Stomach smooth muscle (tissue), 2 donors: ENCODE measurements at regions not wholly inside any gene's neighbourhood (a gene's known extent, or its start where the extent isn't known, plus 50 kb on each side); places are given as distances from the start of the nearest gene placed in this dataset.

Experiments used
- H3K27ac ChIP-seq: one replicate; pipeline ENCODE4 v1.7.0; 2013; ENCODE audit warnings: mild to moderate bottlenecking, low read length, inconsistent platforms
- H3K27me3 ChIP-seq, 2 donors: one replicate each; pipeline ENCODE4 v1.7.0; 2013; ENCODE audit warnings: low read length in 2 of 2; ENCODE audit not compliant: insufficient read depth in 2 of 2, control insufficient read depth in 1 of 2
- H3K36me3 ChIP-seq, 2 donors: one replicate each; pipeline ENCODE4 v1.7.0; 2013; ENCODE audit warnings: low read length in 2 of 2; ENCODE audit not compliant: control insufficient read depth in 2 of 2, insufficient read depth in 2 of 2
- H3K4me1 ChIP-seq: one replicate; pipeline ENCODE4 v1.7.0; 2013; ENCODE audit warnings: low read length; ENCODE audit not compliant: control insufficient read depth, insufficient read depth
- H3K4me3 ChIP-seq, 2 donors: one replicate each; pipeline ENCODE4 v1.7.0; 2013; ENCODE audit warnings: low read length in 2 of 2
- H3K9ac ChIP-seq, 2 donors: one replicate each; pipeline ENCODE4 v1.7.0; 2013; ENCODE audit warnings: low read length in 2 of 2, mild to moderate bottlenecking in 1 of 2
- H3K9me3 ChIP-seq, 2 donors: one replicate each; pipeline ENCODE4 v1.7.0; 2013; ENCODE audit warnings: low read length in 2 of 2; ENCODE audit not compliant: control insufficient read depth in 2 of 2
- donor health status: healthy.
- donor health status: Pancreatic carcinoma.

DNA sequence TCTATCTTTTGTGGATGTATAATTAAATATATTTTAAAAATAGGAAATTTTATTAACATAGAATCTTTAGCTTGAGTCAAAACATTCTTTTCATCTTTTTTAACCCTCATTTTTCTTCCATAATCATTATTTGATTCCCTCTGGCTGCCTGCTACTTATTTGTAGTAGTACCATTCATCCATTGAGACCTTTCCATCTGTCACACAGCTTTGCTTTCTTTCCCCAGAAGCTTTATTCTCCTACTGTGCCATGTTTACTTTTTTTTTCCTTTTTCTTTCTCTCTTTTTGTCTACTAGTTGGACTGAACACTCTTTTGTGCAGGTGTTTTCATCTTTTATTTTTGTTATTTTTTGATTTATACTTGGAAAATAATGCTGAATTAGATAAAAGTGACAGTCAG lies 522.6 kb upstream of the MMS22L start:
- Histone ChIP-seq H3K4me1 (no peaks in the 10 kb centered on the region), H3K27me3 (no peaks in the 10 kb centered on the region), H3K27ac (no peak overlapping the region), H3K9ac (no peak overlapping the region), H3K9me3 (no peaks in the 10 kb centered on the region), H3K36me3 (no peaks in the 10 kb centered on the region), H3K4me3 (no peak overlapping the region)

DNA sequence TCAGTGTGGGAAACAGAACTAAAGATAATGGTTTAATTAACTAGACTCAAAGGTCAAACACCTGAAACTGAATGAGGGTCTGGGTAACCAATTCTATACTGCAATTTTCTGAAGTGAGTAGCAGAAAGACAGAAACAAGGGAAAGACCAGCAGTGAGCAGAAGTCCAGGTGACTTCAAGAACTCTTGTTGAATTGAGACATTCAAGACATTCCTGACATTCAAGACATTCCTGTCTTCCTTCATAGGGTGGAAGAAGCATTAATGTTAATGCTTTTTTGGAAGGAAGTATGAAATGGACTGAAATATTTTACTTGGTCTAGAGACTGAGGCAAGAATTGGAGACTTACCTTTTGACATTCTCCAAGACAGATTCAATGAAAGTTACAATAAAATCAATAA lies 529.9 kb upstream of the MMS22L start:
- Histone ChIP-seq H3K9ac (no peak overlapping the region), H3K4me1 (no peaks in the 10 kb centered on the region), H3K4me3 (no peak overlapping the region), H3K36me3 (no peaks in the 10 kb centered on the region), H3K9me3 (no peaks in the 10 kb centered on the region), H3K27me3 (no peaks in the 10 kb centered on the region), H3K27ac (no peak overlapping the region)

DNA sequence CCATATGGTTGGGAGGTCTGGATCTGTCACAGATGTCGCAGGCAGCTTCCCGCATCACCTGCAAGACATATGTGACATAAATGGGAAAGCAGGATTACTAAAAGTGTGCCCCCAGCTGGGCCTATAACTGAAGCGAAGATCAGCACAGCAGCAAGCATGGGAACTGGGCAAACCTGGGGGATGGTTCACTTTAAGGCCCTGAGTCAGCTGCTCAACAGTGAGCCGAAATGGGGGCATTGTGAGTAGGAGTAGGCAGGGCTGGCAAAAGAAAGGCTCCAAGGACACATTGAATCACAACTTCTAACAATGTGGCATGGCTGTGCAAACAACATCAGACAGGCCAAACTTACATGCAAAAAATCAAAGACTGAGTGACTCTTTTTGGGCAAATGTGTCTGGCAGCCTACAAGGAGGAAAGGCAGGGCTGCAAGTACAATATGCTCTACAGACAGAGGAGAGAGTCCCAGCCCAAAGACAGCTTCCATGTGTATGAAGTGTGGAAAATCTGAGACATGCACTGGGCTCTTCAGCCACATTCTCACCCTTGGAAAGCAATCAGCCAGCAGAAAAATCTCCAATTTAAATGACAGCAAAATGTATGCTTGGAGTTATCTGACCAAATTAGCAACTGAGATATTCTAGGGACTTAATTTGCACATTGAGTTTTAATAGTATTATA lies 531.0 kb upstream of the MMS22L start:
- no peaks in the 10 kb centered on the region for H3K36me3 ChIP-seq
- no peaks in the 10 kb centered on the region for H3K27me3 ChIP-seq
- H3K4me3 ChIP-seq = no peak overlapping the region
- H3K27ac ChIP-seq = no peak overlapping the region
- no peaks in the 10 kb centered on the region for H3K9me3 ChIP-seq
- no peaks in the 10 kb centered on the region for H3K4me1 ChIP-seq
- no peak overlapping the region for H3K9ac ChIP-seq

DNA sequence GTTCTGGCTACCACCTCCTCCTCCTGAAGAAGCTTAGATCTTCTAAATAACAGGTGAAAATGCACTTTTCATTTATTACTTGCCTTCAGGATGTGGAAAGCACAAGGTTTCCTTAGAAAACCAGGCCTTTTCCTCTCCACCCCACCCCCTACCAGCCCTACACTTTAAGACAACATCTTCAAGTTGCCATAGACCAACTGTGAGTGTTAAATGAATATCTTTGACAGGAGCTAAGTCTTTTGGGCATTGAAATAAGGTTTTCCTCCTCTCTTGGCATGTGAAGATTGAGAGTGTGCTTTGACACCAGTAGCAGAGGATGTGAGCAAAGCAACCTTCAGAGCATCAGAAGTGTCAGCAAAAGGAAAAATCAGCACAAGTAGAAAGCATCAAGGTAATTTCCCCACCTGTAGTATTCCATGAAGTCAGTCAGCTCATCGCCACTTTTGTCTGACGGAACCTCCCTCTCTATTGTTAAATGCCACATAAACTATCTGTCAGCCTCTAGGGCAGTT lies 532.3 kb upstream of the MMS22L start:
- H3K9me3 ChIP-seq = no peaks in the 10 kb centered on the region
- no peaks in the 10 kb centered on the region for H3K4me1 ChIP-seq
- no peaks in the 10 kb centered on the region for H3K27me3 ChIP-seq
- H3K27ac ChIP-seq = no peak overlapping the region
- no peaks in the 10 kb centered on the region for H3K36me3 ChIP-seq
- no peak overlapping the region for H3K9ac ChIP-seq
- no peak overlapping the region for H3K4me3 ChIP-seq

DNA sequence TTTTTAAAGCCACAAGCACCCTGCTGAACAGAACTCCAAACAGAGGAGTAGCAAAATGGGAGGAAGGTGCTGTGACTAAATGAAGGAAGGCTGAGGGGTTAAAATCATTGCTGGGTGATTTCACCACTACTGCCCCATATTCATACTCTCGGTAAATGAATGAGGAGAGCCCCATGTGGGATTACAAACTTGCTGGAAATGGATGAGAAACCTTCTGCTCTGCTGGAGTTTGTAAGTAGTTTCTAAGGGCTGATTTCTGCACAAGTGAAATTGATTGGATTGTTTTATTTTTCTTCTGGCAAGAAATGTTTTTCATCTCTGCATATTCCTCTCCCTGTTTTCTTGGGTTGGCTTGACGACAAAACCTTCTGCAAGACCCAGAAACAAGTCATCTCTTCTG lies 533.5 kb upstream of the MMS22L start:
- no peak overlapping the region for H3K9ac ChIP-seq

DNA sequence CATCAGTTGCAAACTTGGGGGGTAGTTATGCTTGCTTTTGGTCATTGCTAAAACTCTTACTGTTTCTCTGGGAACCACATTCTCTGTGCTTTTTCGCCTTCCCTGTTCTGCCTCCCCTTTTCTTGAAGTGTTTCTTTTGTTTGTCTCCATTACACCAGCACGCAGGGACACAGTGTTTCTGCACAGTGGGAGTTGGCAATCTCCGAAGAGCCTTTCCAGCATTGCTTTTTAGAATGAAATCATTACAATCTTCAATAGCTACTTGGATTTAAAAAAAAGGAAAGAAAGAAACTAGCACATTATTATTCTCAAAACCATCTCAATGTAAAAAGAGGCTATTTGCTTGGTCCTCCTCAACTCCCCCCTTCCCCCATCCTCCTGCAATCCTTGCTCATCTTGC lies 536.7 kb upstream of the MMS22L start:
- Histone ChIP-seq H3K9me3 (no peaks in the 10 kb centered on the region), H3K4me1 (no peaks in the 10 kb centered on the region), H3K36me3 (no peaks in the 10 kb centered on the region), H3K9ac (no peak overlapping the region), H3K27ac (no peak overlapping the region), H3K27me3 (no peaks in the 10 kb centered on the region), H3K4me3 (no peak overlapping the region)

More for the DNA sequence above, 533.5 kb upstream of the MMS22L start:
- H3K4me3 ChIP-seq = no peak overlapping the region
- H3K9me3 ChIP-seq = no peaks in the 10 kb centered on the region
- H3K27me3 ChIP-seq = no peaks in the 10 kb centered on the region
- no peaks in the 10 kb centered on the region for H3K36me3 ChIP-seq
- H3K27ac ChIP-seq = no peak overlapping the region
- H3K4me1 ChIP-seq = no peaks in the 10 kb centered on the region

DNA sequence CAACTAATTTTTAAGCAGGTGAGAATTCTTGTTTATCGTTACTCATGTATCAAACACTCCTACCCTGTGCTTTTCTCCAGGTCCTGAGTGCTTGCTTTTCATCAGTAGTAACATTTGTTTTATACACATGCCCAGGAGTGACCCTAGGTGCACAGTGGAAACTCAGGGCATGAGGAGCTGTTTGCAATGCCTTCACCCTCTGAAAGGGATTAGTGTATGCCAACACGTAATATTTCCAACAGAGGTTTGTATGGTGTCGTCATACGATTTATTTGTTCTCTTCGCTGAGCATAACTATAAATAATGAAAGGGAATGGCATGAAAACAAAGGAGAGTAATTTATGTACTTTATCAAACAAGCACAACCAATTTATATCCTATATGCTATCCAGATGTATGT lies 537.4 kb upstream of the MMS22L start:
- H3K9ac ChIP-seq = no peak overlapping the region
- no peaks in the 10 kb centered on the region for H3K4me1 ChIP-seq
- H3K27ac ChIP-seq = no peak overlapping the region
- no peaks in the 10 kb centered on the region for H3K9me3 ChIP-seq
- no peaks in the 10 kb centered on the region for H3K27me3 ChIP-seq
- no peaks in the 10 kb centered on the region for H3K36me3 ChIP-seq
- no peak overlapping the region for H3K4me3 ChIP-seq

DNA sequence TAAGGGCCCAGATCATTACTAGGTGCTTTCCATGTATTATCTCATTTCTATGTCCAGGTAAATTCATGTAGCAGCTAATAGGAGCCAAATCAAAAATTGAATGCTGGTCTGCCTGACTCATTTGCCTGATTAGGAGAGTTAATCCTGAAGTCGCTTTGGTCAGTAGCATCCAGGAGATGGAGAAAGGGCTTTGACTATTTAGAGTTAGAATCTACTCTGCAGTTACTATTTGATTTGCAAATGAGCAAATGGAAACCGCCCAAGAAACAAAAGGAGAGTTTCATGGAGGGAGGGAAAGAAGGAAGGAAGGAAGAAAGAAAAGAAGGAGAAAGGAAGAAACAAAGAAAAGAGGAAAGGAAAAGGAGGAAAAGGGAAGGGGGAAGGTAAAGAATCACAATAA lies 539.6 kb upstream of the MMS22L start:
- Histone ChIP-seq H3K4me1 (no peaks in the 10 kb centered on the region), H3K4me3 (no peak overlapping the region), H3K27me3 (no peaks in the 10 kb centered on the region), H3K9me3 (no peaks in the 10 kb centered on the region), H3K36me3 (no peaks in the 10 kb centered on the region), H3K27ac (no peak overlapping the region), H3K9ac (no peak overlapping the region)

DNA sequence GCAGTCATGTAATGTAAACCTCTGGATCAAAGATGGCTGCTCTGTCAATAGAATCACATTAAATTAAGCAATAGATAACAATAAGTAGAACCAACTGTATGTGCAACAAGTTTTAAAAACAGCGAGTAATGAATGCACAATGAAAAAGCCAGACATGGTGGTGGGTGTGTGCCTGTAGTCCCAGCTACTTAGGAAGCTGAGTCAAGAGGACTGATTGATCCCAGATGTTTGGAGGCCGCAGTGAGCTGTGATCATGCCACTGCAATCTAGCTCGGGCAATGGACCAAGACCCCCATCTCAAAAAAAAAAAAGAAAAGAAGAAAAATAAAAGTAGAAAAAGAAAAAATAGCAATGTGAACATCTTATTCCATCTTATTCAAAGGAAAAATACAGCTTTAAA lies 558.7 kb upstream of the MMS22L start:
- H3K36me3 ChIP-seq = no peaks in the 10 kb centered on the region
- H3K4me3 ChIP-seq = no peak overlapping the region
- no peak overlapping the region for H3K9ac ChIP-seq
- no peaks in the 10 kb centered on the region for H3K4me1 ChIP-seq
- no peak overlapping the region for H3K27ac ChIP-seq
- no peaks in the 10 kb centered on the region for H3K27me3 ChIP-seq
- no peaks in the 10 kb centered on the region for H3K9me3 ChIP-seq

DNA sequence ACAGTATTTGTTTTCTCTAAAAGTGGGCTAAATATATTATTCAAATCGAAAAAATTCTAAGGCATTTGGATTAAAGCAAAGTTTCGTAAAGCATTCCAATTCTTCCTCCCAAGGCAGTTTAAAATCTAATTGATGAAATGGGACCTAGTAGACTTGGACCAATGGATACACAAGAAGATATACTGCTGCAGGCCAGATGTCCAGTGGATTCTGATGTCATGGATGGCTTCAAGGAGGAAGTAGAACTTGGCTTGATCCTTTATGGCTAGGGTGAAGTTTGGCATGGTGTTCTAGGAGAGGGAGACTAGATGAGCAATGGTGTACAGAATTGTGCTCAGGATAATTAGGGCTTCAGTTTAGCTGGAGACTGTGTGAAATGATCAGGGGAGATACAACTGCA lies 559.5 kb upstream of the MMS22L start:
- H3K4me3 ChIP-seq = no peak overlapping the region
- no peaks in the 10 kb centered on the region for H3K36me3 ChIP-seq
- no peak overlapping the region for H3K9ac ChIP-seq
- H3K9me3 ChIP-seq = no peaks in the 10 kb centered on the region
- H3K4me1 ChIP-seq = no peaks in the 10 kb centered on the region
- no peaks in the 10 kb centered on the region for H3K27me3 ChIP-seq
- H3K27ac ChIP-seq = no peak overlapping the region

DNA sequence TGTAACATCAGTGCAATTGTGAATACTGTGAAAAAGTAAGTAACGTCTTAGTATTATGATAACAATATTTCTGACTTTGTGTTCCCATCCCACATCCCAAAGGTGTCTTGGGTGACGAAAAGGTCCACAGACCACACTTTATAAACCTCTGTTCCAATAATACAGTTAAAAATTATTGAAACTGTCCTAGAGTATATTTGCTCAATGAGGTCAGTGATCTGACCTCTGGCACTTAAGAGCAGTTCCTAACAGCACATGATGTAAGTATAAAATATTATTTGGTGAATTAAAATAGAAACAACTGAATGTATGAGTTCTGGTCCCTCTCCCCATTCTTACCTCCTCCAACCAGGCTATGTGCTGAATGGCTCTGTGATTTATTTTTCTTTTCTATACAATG lies 566.4 kb upstream of the MMS22L start:
- Histone ChIP-seq H3K9me3 (no peaks in the 10 kb centered on the region), H3K36me3 (no peaks in the 10 kb centered on the region)

More for the DNA sequence above, 566.4 kb upstream of the MMS22L start:
- H3K4me1 ChIP-seq = no peaks in the 10 kb centered on the region
- H3K4me3 ChIP-seq = no peak overlapping the region
- H3K27ac ChIP-seq = no peak overlapping the region
- no peaks in the 10 kb centered on the region for H3K27me3 ChIP-seq
- H3K9ac ChIP-seq = no peak overlapping the region
